HEK293 (cell line): ENCODE measurements at regions not wholly inside any gene's neighbourhood (a gene's known extent, or its start where the extent isn't known, plus 50 kb on each side); places are given as distances from the start of the nearest gene placed in this dataset.

Source experiments
- CTCF ChIA-PET: fragments of 350-600 bp; formaldehyde crosslinking; extraction: SDS; loops from one replicate; lab custom pipeline; 2021; ENCODE audit warnings: antibody characterized with exemption; lab: Yijun Ruan, JAX
- POLR2A ChIA-PET: fragments of 300-600 bp; formaldehyde crosslinking; extraction: SDS; loops from one replicate; lab custom pipeline; 2020; ENCODE audit warnings: antibody characterized with exemption, inconsistent platforms; lab: Yijun Ruan, JAX
- H3K27ac ChIP-seq: fragments of 200-500 bp; sonication (Bioruptor generic); 2 replicates; pipeline ENCODE4 v1.5.1; 2014; ENCODE audit warnings: low read depth, low read length, control low read depth, inconsistent platforms; ENCODE audit errors: extremely low read depth
- H3K36me3 ChIP-seq, 2 experiments: fragments of 200-500 bp in 1 of 2; sonication (Bioruptor generic) in 1 of 2; 1 replicate in 1 of 2; 2 replicates in 1 of 2; pipeline ENCODE4 v1.5.1; 2014 to 2017; ENCODE audit warnings: inconsistent platforms in 2 of 2, low read length in 2 of 2; ENCODE audit not compliant: control insufficient read depth in 2 of 2, insufficient read depth in 1 of 2
- H3K4me1 ChIP-seq: fragments of 200-500 bp; sonication (Bioruptor generic); 2 replicates; pipeline ENCODE4 v1.5.1; 2014; ENCODE audit warnings: mild to moderate bottlenecking, low read length, inconsistent platforms; ENCODE audit not compliant: control insufficient read depth, insufficient read depth
- H3K4me3 ChIP-seq: 2 replicates; pipeline ENCODE4 v1.5.1; 2011; ENCODE audit warnings: low read depth, mild to moderate bottlenecking, control low read depth, low read length, moderate library complexity
- H3K9me3 ChIP-seq: fragments of 200-500 bp; sonication (Bioruptor generic); 2 replicates; pipeline ENCODE4 v1.5.1; 2014; ENCODE audit warnings: low read depth, low read length, inconsistent platforms; ENCODE audit not compliant: control insufficient read depth, insufficient read depth
- IKZF3 ChIP-seq: fragments of 450-650 bp; IDR thresholded peaks from 2 replicates; pipeline ENCODE4 v1.5.0; 2018; ENCODE audit warnings: missing biosample characterization, mild to moderate bottlenecking, missing genetic modification characterization, moderate library complexity
- MZF1 ChIP-seq: fragments of 450-650 bp; formaldehyde crosslinking; IDR thresholded peaks from 2 replicates; pipeline ENCODE4 v1.5.1; 2017; ENCODE audit warnings: missing biosample characterization, missing genetic modification characterization, borderline replicate concordance
- PRDM4 ChIP-seq: fragments of 450-650 bp; formaldehyde crosslinking; IDR thresholded peaks from 2 replicates; pipeline ENCODE4 v1.5.1; 2017; ENCODE audit warnings: missing biosample characterization, missing genetic modification characterization
- PRDM6 ChIP-seq: fragments of 450-650 bp; formaldehyde crosslinking; IDR thresholded peaks from 2 replicates; pipeline ENCODE4 v1.5.1; 2017; ENCODE audit warnings: missing biosample characterization, missing genetic modification characterization
- RBAK ChIP-seq: fragments of 450-650 bp; formaldehyde crosslinking; IDR thresholded peaks from 2 replicates; pipeline ENCODE4 v1.5.1; 2016; ENCODE audit warnings: missing biosample characterization, missing genetic modification characterization
- REST ChIP-seq: fragments of 450-650 bp; formaldehyde crosslinking; IDR thresholded peaks from 2 replicates; pipeline ENCODE4 v1.5.1; 2016; ENCODE audit warnings: missing biosample characterization, missing genetic modification characterization
- SCRT1 ChIP-seq: fragments of 450-650 bp; formaldehyde crosslinking; IDR thresholded peaks from 2 replicates; pipeline ENCODE4 v1.5.1; 2016; ENCODE audit warnings: missing biosample characterization, missing genetic modification characterization, borderline replicate concordance
- SETDB1 ChIP-seq: IDR thresholded peaks from one replicate; pipeline ENCODE4 v1.6.1; 2017; ENCODE audit warnings: mild to moderate bottlenecking, low read length, moderate library complexity, mixed read lengths; ENCODE audit not compliant: insufficient read length
- ZBTB49 ChIP-seq: fragments of 450-650 bp; formaldehyde crosslinking; IDR thresholded peaks from 2 replicates; pipeline ENCODE4 v1.5.1; 2016; ENCODE audit warnings: missing biosample characterization, missing genetic modification characterization, low read depth
- ZBTB6 ChIP-seq: fragments of 450-650 bp; formaldehyde crosslinking; IDR thresholded peaks from 2 replicates; pipeline ENCODE4 v1.5.1; 2017; ENCODE audit warnings: missing biosample characterization, missing genetic modification characterization
- ZNF184 ChIP-seq: fragments of 450-650 bp; IDR thresholded peaks from 2 replicates; pipeline ENCODE4 v1.5.1; 2018; ENCODE audit warnings: missing biosample characterization, mild to moderate bottlenecking, missing genetic modification characterization
- ZNF280C ChIP-seq: fragments of 450-650 bp; formaldehyde crosslinking; IDR thresholded peaks from 2 replicates; pipeline ENCODE4 v1.5.1; 2016; ENCODE audit warnings: missing biosample characterization, missing genetic modification characterization
- ZNF404 ChIP-seq: fragments of 450-650 bp; formaldehyde crosslinking; IDR thresholded peaks from 2 replicates; pipeline ENCODE4 v1.5.1; 2017; ENCODE audit warnings: missing biosample characterization, missing genetic modification characterization
- ZNF610 ChIP-seq: fragments of 450-650 bp; formaldehyde crosslinking; IDR thresholded peaks from 2 replicates; pipeline ENCODE4 v1.5.1; 2016; ENCODE audit warnings: missing biosample characterization, missing genetic modification characterization, borderline replicate concordance
- ZNF624 ChIP-seq: fragments of 450-650 bp; formaldehyde crosslinking; IDR thresholded peaks from 2 replicates; pipeline ENCODE4 v1.5.1; 2017; ENCODE audit warnings: missing biosample characterization, missing genetic modification characterization
- ZNF626 ChIP-seq: fragments of 450-650 bp; sonication (Bioruptor Pico); formaldehyde crosslinking; IDR thresholded peaks from 2 replicates; pipeline ENCODE4 v1.5.1; 2018; ENCODE audit warnings: missing biosample characterization, missing genetic modification characterization, inconsistent platforms
- ZNF660 ChIP-seq: fragments of 450-650 bp; IDR thresholded peaks from 2 replicates; pipeline ENCODE4 v1.5.1; 2018; ENCODE audit warnings: missing biosample characterization, mild to moderate bottlenecking, missing genetic modification characterization
- ZNF664 ChIP-seq: fragments of 450-650 bp; formaldehyde crosslinking; IDR thresholded peaks from 2 replicates; pipeline ENCODE4 v1.5.1; 2016; ENCODE audit warnings: missing biosample characterization, missing genetic modification characterization
- ZNF692 ChIP-seq: fragments of 450-650 bp; formaldehyde crosslinking; IDR thresholded peaks from 2 replicates; pipeline ENCODE4 v1.5.1; 2016; ENCODE audit warnings: missing biosample characterization, missing genetic modification characterization

GRCh38 chr9:106531491-106531890, 331.5 kb upstream of the ZNF462 start:
- Histone ChIP-seq H3K27ac (no peak overlapping the region), H3K36me3 (no peaks in the 10 kb centered on the region), H3K4me3 (no peak overlapping the region), H3K4me1 (no peaks in the 10 kb centered on the region), H3K9me3 (no peaks in the 10 kb centered on the region)
- TF ChIP-seq ZNF610 (tag by site-specific recombination): no peak
- TF ChIP-seq IKZF3: no peak
- no peak for TF ChIP-seq MZF1
- no peak for TF ChIP-seq ZNF692 (tag by site-specific recombination)
- TF ChIP-seq ZNF184 (tag by site-specific recombination): no peak
- no peak for TF ChIP-seq ZNF664 (tag by site-specific recombination)
- TF ChIP-seq PRDM6 (tag by site-specific recombination): no peak
- no peak for TF ChIP-seq ZNF624 (tag by site-specific recombination)
- no peak for TF ChIP-seq ZBTB6 (tag by site-specific recombination)
- POLR2A ChIA-PET: no interaction called here
- CTCF ChIA-PET: interaction anchor here (0.6 kb wide), 1 partner anchor 333 kb away, joined by 3 read pairs; no protein-coding TSS in a partner anchor

GRCh38 chr9:106532306-106533015, 330.5 kb upstream of the ZNF462 start:
- no peaks in the 10 kb centered on the region for H3K36me3 ChIP-seq
- no peak overlapping the region for H3K27ac ChIP-seq
- no peak overlapping the region for H3K4me3 ChIP-seq
- TF ChIP-seq ZNF660: no peak
- TF ChIP-seq REST: no peak
- TF ChIP-seq SETDB1: no peak
- TF ChIP-seq ZNF280C: no peak
- no peak for TF ChIP-seq RBAK (tag by site-specific recombination)
- TF ChIP-seq PRDM4 (tag by site-specific recombination): no peak
- no peak for TF ChIP-seq ZNF404 (tag by site-specific recombination)
- TF ChIP-seq ZNF626 (tag by site-specific recombination): no peak
- TF ChIP-seq SCRT1 (tag by site-specific recombination): no peak
- TF ChIP-seq ZBTB49 (tag by site-specific recombination): no peak

More at GRCh38 chr9:106532306-106533015, 330.5 kb upstream of the ZNF462 start:
- POLR2A ChIA-PET: no interaction called here
- Histone ChIP-seq H3K9me3 (no peaks in the 10 kb centered on the region), H3K4me1 (no peaks in the 10 kb centered on the region)
- CTCF ChIA-PET: no interaction called here
